ENCODE measurements at regions not wholly inside any gene's neighbourhood (a gene's known extent, or its start where the extent isn't known, plus 50 kb on each side); places are given as distances from the start of the nearest gene placed in this dataset.
"Not testable (repeated sequence)": the region's sequence is repeated elsewhere in the genome, so short reads cannot be mapped to it uniquely, and the experiment has no call there.

DNA sequence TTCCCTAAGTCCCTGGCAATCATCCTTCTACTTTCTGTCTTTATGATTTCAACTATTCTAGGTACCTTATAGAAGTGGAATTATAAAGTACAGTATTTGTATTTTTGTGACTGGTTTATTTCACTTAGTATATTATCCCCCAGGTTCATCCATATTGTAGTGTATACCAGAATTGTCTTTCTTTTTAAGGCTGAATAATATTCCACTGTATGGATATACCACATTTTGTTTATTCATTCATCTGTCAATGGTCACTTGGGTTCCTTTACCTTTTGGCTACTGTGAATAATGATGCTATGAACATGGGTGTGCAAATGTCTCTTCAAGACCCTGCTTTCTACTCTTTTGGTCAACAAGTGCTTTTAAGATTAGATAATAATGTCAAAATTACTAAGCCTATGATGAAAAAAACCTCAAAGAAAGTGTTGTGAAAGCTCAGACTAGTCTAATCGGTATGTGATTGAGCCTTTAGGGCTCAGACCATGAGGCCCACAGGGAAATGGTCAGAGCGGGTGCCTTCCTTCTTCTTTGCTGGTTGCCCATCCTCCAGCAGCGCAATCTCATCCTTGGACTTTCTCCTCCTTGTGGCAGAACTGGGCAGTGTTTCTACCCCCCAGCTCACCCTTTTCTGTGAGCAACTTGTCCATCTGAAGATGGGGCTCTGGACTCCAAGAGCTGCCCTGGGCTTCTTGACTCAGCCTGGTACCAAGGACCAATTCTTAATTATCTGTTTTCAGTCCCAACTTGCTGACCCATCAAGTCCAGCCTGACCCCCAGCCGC lies 105.4 kb downstream of the TTC8 start:
- DNase-seq, result no peak

DNA sequence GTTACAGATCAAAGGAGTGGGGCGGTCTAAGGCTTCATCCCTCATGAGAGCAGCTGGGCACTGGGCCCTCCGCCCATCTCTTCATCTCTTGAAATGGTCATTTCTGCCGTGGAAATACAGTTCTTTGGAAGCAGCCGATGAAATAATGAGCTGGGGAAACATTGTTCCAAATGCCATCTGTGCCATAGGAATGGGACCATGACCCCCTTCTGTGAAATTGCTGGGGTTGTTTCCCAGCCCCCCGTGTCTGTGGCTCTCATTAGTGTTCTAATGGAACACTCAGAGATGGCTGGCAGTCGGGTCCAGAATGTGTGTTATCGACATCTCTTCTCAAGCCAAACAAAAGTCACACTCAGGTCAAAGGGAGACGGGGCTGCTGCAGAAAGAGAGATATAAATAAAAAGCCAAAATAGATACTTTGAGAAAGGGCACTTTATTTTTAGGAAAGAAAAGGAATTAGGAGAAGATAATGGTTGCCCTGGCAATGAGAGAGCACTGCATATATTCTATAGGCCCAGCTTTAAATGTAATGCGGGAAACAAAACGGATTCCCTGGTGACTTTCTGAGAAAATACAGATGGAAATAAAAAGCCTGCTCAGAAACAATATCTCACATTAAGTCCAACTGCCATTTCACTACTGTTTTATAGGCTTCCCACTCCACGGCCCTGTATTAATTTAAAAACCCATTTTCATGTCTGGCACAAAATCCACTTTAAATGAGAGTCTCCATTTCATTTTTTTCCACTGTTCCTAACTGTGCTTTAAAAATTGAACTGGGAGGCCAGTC lies 107.1 kb downstream of the TTC8 start:
- peak; percentile 30 to 53 (median 41) for DNase-seq

- DNase-seq, result peak in 2 of 3 donors; percentile 47 to 71
Observed at GRCh38 chr14:88933191-88933590, 108.7 kb downstream of the TTC8 start.

- DNase-seq, result peak; percentile 20 to 66 (median 46)
Observed at GRCh38 chr14:88934351-88934806, 109.9 kb downstream of the TTC8 start.

DNA sequence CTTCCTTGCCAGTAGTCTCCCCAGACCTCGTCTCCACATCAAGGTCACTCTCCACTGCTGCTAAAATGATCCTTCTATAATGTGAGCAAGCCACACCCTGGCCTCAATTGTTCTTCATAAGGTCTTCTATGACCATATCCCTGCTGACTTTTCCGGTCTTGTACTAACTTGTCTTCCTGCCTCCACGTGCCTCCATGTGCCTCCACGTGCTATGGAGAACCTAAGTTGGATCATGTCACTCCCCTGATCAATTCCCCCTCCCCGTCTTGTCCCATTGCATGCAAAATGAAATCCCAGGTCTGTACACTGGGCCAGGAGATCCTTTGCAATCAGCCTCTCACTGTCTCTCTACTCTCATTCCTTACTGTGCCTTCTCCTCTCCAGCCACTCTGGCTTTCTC lies 110.6 kb downstream of the TTC8 start:
- no peak for DNase-seq

DNA sequence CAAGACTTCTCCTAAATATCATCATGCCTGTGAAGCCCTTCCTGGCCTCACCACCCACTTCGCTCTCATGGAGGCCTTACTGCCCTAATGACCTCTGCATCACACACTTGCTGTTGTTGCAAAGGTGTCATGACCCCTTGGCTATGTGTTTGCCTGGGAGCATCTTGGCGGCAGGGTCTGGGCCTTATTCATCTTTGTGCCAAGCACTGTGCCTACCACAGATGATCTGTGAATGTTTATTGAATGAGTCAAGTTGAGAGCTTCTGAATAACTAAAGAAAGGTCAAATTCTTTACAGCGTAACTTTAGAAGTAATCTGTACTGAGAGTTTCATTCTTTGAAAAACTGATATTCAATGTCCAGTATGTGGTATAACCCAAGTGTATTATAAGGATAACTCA lies 113.3 kb downstream of the TTC8 start:
- no peak for DNase-seq

GRCh38 chr14:88940671-88941070 lies 116.2 kb downstream of the TTC8 start:
- DNase-seq, result no peak

DNA sequence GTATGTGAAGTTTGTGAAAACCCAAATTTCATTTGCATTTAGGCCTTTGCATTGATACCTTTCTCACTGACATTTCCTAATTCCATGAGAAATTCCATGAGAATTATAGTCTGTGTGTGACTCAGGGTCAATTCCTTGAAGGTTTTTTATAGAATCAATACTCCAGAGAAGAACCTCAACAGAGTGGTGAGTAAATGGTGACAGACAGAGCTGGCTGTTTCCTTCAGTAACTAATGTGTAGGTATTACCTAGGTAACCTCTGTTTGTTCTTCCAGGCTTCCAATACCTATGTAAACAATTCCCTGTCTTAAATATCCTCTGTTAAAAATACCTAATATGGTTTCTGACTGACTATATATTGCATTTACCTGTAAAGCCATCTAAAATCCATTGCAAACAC lies 117.0 kb downstream of the TTC8 start:
- no peak for DNase-seq

DNA sequence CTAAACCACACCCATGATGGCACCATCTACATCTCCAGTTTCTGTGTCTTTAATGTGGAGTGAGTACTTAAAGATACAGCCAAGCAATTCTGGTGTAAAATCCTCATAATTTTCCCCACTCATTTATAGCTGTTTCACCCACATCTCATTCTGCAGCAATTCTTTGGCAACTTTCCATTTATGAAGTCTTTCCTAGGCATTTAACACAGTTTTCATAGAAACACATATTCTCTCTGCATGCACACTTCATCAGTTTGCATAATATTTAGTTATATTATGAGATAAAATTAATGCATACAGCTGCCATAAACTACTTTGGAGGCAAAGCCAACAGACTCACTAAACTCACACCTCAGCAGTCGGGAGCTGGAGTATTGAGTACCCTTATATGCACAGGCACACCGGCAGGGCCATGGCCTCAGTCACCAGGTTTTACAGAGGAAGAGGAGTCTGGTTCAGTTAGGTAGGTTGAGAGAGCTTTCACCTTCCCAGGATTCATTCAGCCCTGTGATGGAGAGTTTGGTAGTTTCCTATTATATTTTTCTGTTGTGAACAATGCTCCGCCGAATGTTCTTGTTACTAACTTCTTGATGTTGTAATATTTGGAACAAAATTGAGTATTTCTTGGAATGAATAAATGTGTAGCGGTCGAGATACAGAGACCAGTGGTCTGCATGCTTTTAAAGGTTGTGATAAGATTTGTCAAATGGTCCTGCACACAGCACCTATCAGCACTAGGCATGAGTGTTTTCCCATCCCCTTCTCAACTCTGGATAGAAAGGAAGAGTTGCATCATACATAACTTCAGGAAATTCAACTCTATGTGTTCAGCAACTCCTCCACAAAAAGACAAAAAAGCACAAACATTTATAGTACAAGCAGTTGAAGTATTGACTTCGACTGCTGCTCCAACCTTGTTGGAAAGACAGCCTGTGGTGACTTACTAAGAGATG lies 123.5 kb downstream of the TTC8 start:
- DNase-seq, result no peak

DNA sequence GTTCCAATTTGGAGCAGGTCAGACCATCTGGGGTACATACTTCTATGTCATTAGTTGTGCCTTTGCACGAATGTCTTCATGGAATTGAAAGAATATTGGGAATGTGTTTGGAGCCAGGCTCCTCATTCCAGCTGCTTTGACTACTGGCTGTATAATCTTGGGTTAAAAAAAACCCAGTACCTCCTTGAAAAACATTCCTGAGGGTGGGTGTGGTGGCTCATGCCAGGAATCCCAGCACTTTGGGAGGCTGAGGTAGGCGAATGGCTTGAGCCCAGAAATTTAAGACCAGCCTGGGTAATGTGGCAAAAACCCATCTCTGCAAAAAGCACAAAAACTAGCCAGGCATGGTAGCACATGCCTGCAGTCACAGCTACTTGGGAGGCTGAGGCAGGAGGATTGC lies 125.6 kb downstream of the TTC8 start:
- no peak for DNase-seq

GRCh38 chr14:88951370-88951769 lies 126.9 kb downstream of the TTC8 start:
- no peak for DNase-seq

GRCh38 chr14:88952901-88953300 lies 128.4 kb downstream of the TTC8 start:
- no peak for DNase-seq

DNA sequence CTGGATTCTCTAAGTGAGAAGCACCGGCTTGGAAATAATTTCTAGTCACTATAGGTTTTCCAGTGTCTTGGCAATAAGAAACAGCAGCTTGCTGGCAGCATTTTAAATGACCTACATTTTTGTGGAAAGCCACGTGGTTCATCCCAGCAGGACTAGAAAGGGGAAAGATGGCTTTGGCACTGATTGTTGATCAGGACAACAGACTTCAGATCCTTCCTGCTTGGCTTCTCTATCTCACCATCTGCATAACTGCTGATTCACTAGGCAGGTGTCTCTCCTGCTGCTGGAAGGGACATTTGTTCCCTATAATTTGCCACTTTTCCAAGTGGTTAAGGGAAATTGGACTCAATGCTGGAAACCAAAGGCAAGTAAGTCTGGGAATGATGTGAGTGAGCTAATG lies 131.0 kb downstream of the TTC8 start:
- DNase-seq, result peak in 2 of 3 donors; percentile 67 to 83

GRCh38 chr14:88960496-88960895 lies 136.0 kb downstream of the TTC8 start:
- no peak for DNase-seq

DNA sequence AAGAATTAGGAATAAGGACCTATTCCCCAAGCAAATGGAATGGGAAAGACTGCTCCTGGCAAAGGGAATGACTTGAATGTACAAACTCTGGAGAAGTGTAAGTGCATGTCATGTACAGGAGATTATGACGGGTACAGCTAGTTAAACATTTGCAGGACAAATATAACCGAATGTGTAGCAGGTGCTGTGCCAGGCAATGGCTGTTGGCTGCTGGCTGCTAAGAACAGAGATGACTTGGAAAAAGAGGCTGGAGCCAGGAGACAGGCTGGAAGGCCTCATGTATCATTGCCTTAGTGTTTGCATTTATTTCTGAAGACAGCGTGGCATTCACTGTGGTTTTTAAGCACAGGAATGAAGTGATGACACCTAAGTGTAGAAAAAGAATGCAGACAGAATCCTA lies 136.8 kb downstream of the TTC8 start:
- DNase-seq, result no peak

DNA sequence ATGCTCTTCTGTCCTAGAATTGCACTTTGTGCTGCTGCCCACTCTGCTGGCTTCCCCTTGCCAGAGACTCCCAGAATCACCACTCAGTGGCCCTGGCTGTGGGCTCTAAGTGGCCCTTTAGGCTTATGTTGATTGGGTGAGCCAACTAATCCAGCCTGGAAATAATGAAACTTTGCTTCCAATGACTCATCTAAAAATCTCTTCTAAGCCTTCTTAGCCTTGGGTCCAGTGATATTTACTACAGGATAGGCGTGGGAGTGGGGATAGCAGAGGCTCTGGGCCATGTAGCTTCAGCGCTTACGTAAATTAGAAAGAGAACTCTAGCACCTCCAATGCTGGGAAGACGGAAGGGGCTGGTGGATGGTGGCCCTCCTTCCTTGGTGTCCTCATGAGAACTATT lies 137.9 kb downstream of the TTC8 start:
- no peak for DNase-seq

- no peak for DNase-seq
Observed at GRCh38 chr14:88967299-88967698, 142.8 kb downstream of the TTC8 start.

- DNase-seq, result peak in 1 of 3 donors; percentile 8
Observed at GRCh38 chr14:88975043-88975830, 150.8 kb downstream of the TTC8 start.

GRCh38 chr14:88975926-88976325 lies 151.5 kb downstream of the TTC8 start:
- no peak for DNase-seq

DNA sequence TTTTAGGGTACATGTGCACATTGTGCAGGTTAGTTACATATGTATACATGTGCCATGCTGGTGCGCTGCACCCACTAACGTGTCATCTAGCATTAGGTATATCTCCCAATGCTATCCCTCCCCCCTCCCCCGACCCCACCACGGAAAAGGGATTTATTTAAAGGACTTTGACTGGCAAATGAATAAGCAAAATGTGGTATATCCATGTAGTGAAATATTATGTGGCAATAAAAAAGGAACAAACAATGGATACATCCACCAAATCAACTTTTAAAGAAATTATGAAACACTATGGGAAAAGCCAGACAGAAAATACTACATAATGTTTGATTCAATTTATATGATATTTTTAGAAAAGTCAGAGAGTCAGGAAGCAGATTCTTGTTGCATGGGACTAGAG lies 156.5 kb downstream of the TTC8 start:
- DNase-seq, result not testable (repeated sequence)

GRCh38 chr14:88981948-88982347 lies 157.5 kb downstream of the TTC8 start:
- no peak for DNase-seq
